ENCODE measurements at regions not wholly inside any gene's neighbourhood (a gene's known extent, or its start where the extent isn't known, plus 50 kb on each side); places are given as distances from the start of the nearest gene placed in this dataset.

DNA sequence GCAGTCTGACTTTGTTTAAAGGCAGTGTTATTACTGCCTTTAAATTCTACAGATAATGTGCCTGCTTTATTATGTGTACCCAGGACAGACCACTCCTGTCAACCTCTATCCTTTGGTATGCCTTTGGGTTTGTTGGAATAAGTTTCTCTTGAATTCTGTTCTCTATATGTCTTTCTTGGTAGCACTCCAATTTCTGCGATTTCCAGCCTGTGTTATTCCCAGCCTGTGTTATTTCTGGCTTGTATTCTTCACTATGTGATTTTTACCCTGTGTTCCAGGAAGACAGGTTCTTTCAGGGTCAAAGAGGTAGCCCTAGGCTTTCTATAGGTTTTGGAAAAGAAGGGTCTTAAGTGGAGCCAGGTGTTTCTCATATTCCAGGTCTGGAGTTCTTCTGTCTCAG is 407.4 kb upstream of the AZI2 start:
- no peak for DNase-seq
- no peaks in the 10 kb centered on the region for H3K4me1 ChIP-seq
- ATAC-seq = no peak
- intact Hi-C loops (cut with DNase I; ENCODE audit: low total_unique reads) (no loop called here), in situ Hi-C loops (cut with MboI; ENCODE audit: low sequenced_read_pairs in 4 of 4) (no loop called here)
- TF ChIP-seq POLR2A (IDR thresholded peaks at IDR 0.05) = no peak
- no peak for TF ChIP-seq CTCF (IDR thresholded peaks at IDR 0.05 in 4 of 5, conservative IDR thresholded peaks at IDR 0.05 in 1 of 5)
- H3K4me3 ChIP-seq = no peak overlapping the region
- no peaks in the 10 kb centered on the region for H3K36me3 ChIP-seq
- no peaks in the 10 kb centered on the region for H3K9me3 ChIP-seq
- H3K27me3 ChIP-seq = no peaks in the 10 kb centered on the region
- no peak overlapping the region for H3K27ac ChIP-seq

- Histone ChIP-seq H3K36me3 (no peaks in the 10 kb centered on the region), H3K27ac (no peak overlapping the region), H3K4me3 (no peak overlapping the region), H3K27me3 (no peaks in the 10 kb centered on the region), H3K9me3 (no peaks in the 10 kb centered on the region), H3K4me1 (no peaks in the 10 kb centered on the region)
- no peak for DNase-seq
- intact Hi-C loops (cut with DNase I; ENCODE audit: low total_unique reads) = no loop called here
- in situ Hi-C loops (cut with MboI; ENCODE audit: low sequenced_read_pairs in 4 of 4) = no loop called here
- TF ChIP-seq POLR2A (IDR thresholded peaks at IDR 0.05) (no peak), CTCF (IDR thresholded peaks at IDR 0.05 in 4 of 5, conservative IDR thresholded peaks at IDR 0.05 in 1 of 5) (no peak)
- no peak for ATAC-seq
These were observed 409.5 kb upstream of the AZI2 start for GRCh38 chr3:28758115-28758514.

DNA sequence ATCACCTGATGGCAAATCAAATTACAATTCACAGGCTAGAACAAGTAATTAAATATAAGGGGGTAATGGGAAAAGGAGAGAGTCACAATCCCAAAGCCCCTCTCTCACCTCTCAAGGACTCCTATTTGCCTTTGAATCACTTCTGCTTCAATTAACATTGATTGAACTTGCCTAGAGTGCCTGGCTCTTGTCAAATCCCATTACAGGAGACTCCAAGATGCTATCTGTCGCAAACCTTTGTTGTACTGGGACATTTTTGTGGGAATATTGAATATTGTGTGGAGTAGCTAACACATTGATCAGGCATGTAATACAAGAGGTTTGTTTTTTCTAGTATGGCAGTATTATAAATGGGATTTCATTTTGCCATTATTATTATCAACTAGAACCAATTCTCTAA is 412.8 kb upstream of the AZI2 start:
- TF ChIP-seq CTCF (IDR thresholded peaks at IDR 0.05 in 4 of 5, conservative IDR thresholded peaks at IDR 0.05 in 1 of 5) = no peak
- no peak for TF ChIP-seq POLR2A (IDR thresholded peaks at IDR 0.05)
- ATAC-seq = no peak
- H3K36me3 ChIP-seq = no peaks in the 10 kb centered on the region
- H3K9me3 ChIP-seq = no peaks in the 10 kb centered on the region
- no peaks in the 10 kb centered on the region for H3K27me3 ChIP-seq
- no peak overlapping the region for H3K4me3 ChIP-seq
- DNase-seq = no peak
- in situ Hi-C loops (cut with MboI; ENCODE audit: low sequenced_read_pairs in 4 of 4) = no loop called here
- H3K4me1 ChIP-seq = peaks cover 9% of the 10 kb centered on the region in 2 donors
- intact Hi-C loops (cut with DNase I; ENCODE audit: low total_unique reads) = no loop called here
- no peak overlapping the region for H3K27ac ChIP-seq

- Histone ChIP-seq H3K27ac (no peak overlapping the region), H3K4me3 (no peak overlapping the region), H3K4me1 (peaks cover 9 to 10% of the 10 kb centered on the region in 2 donors), H3K36me3 (no peaks in the 10 kb centered on the region), H3K27me3 (no peaks in the 10 kb centered on the region), H3K9me3 (no peaks in the 10 kb centered on the region)
- intact Hi-C loops (cut with DNase I; ENCODE audit: low total_unique reads) (no loop called here), in situ Hi-C loops (cut with MboI; ENCODE audit: low sequenced_read_pairs in 4 of 4) (no loop called here)
- TF ChIP-seq CTCF (IDR thresholded peaks at IDR 0.05 in 4 of 5, conservative IDR thresholded peaks at IDR 0.05 in 1 of 5) (no peak), POLR2A (IDR thresholded peaks at IDR 0.05) (no peak)
- no peak for DNase-seq
- ATAC-seq = no peak
These were observed 416.6 kb upstream of the AZI2 start for GRCh38 chr3:28765194-28765593.

- in situ Hi-C loops (cut with MboI; ENCODE audit: low sequenced_read_pairs in 4 of 4) (no loop called here), intact Hi-C loops (cut with DNase I; ENCODE audit: low total_unique reads) (no loop called here)
These were observed 419.8 kb upstream of the AZI2 start for GRCh38 chr3:28768439-28768838.

More at GRCh38 chr3:28768439-28768838, 419.8 kb upstream of the AZI2 start:
- no peak for ATAC-seq
- Histone ChIP-seq H3K4me1 (peaks cover 9 to 10% of the 10 kb centered on the region in 2 donors), H3K27ac (no peak overlapping the region), H3K27me3 (no peaks in the 10 kb centered on the region), H3K36me3 (no peaks in the 10 kb centered on the region), H3K4me3 (no peak overlapping the region), H3K9me3 (no peaks in the 10 kb centered on the region)
- DNase-seq = no peak
- TF ChIP-seq POLR2A (IDR thresholded peaks at IDR 0.05) (no peak), CTCF (IDR thresholded peaks at IDR 0.05 in 4 of 5, conservative IDR thresholded peaks at IDR 0.05 in 1 of 5) (no peak)

Measured in gastrocnemius medialis (tissue), 4 donors.